ENCODE measurements at regions not wholly inside any gene's neighbourhood (a gene's known extent, or its start where the extent isn't known, plus 50 kb on each side); places are given as distances from the start of the nearest gene placed in this dataset.
"Not testable (repeated sequence)": the region's sequence is repeated elsewhere in the genome, so short reads cannot be mapped to it uniquely, and the experiment has no call there.

DNA sequence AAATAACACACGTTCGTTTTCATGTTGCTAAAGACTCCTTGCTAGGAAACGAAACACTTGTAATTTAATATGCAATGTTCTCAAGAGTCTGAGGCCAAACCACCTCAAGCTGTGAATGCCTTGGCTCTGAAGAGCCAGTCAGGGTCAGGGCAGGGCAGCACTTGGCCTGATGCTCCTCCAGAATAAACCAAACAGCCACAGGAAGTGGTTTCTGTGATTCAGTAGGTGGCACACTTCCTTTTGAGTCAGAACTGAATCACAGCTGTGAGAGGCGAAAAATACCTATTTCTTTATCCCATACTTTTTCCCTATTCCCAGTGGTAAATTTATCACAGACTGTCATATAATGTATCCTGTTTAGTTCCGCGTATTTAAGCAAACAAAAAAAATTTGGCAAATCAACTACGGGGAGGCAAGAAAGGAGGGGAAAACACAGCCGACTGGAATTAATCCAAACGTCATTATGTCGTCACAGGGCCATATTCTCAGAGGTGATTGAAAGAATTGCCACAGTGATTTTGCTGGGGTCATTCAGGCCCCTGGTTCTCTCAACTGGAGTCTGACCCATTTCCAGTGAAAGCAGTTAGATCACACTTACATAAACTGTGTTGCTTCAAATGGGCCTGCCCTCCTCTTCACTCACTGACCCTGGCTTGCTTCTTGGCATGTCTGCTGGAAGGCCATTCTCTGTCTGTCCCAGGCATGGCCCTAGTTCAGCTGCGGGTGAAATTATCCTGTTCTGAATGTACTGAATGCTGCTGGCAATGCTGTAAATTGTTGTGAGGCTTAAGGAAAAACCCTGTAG is 71.2 kb downstream of the ARRDC3 start:
- no peaks in the 10 kb centered on the region for H3K36me3 ChIP-seq (ENCODE audit: control insufficient read depth, insufficient read depth, low read length)
- Mint-ChIP-seq H3K27me3 (ENCODE audit: insufficient read depth) (no peaks in the 10 kb centered on the region), H3K36me3 (ENCODE audit: low read depth) (no peaks in the 10 kb centered on the region), H3K27ac (peak overlapping the region; percentile 64), H3K9me3 (no peaks in the 10 kb centered on the region), H3K4me3 (no peak overlapping the region), H3K4me1 (peaks cover 25% of the 10 kb centered on the region)
- H3K4me1 ChIP-seq (ENCODE audit: control insufficient read depth, insufficient read depth, low read length), result peaks cover 10% of the 10 kb centered on the region
- no peak for DNase-seq
- no peak overlapping the region for H3K9ac ChIP-seq (ENCODE audit: extremely low read depth, low read length, poor library complexity, severe bottlenecking)
- no peak overlapping the region for H3K4me3 ChIP-seq (ENCODE audit: low read length)
- WGBS, 2 experiments (ENCODE audit: insufficient coverage in 1 of 2, insufficient read length in 1 of 2), result 82 to 92% methylated on average over 10 to 11 of the region's 11 CpGs
- no peaks in the 10 kb centered on the region for H3K27me3 ChIP-seq (ENCODE audit: control insufficient read depth, insufficient read depth, low read length, poor library complexity, severe bottlenecking)
- TF ChIP-seq, protein P1, sequence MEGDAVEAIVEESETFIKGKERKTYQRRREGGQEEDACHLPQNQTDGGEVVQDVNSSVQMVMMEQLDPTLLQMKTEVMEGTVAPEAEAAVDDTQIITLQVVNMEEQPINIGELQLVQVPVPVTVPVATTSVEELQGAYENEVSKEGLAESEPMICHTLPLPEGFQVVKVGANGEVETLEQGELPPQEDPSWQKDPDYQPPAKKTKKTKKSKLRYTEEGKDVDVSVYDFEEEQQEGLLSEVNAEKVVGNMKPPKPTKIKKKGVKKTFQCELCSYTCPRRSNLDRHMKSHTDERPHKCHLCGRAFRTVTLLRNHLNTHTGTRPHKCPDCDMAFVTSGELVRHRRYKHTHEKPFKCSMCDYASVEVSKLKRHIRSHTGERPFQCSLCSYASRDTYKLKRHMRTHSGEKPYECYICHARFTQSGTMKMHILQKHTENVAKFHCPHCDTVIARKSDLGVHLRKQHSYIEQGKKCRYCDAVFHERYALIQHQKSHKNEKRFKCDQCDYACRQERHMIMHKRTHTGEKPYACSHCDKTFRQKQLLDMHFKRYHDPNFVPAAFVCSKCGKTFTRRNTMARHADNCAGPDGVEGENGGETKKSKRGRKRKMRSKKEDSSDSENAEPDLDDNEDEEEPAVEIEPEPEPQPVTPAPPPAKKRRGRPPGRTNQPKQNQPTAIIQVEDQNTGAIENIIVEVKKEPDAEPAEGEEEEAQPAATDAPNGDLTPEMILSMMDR (conservative IDR thresholded peaks at IDR 0.05), result peak; percentile 36
- H3K9me3 ChIP-seq (ENCODE audit: control insufficient read depth, low read length), result no peaks in the 10 kb centered on the region
- no peak overlapping the region for H3K27ac ChIP-seq (ENCODE audit: low read depth, low read length)

GRCh38 chr5:91311168-91311696 is 71.9 kb downstream of the ARRDC3 start:
- 83 to 94% methylated on average over 3 to 5 of the region's 5 CpGs for WGBS, 2 experiments (ENCODE audit: insufficient coverage in 1 of 2, insufficient read length in 1 of 2)
- no peaks in the 10 kb centered on the region for H3K9me3 Mint-ChIP-seq
- TF ChIP-seq, protein P1 (conservative IDR thresholded peaks at IDR 0.05), result no peak
- no peaks in the 10 kb centered on the region for H3K27me3 ChIP-seq (ENCODE audit: control insufficient read depth, insufficient read depth, low read length, poor library complexity, severe bottlenecking)
- no peak overlapping the region for H3K27ac Mint-ChIP-seq
- H3K4me3 Mint-ChIP-seq, result no peak overlapping the region
- no peak overlapping the region for H3K27ac ChIP-seq (ENCODE audit: low read depth, low read length)
- no peaks in the 10 kb centered on the region for H3K9me3 ChIP-seq (ENCODE audit: control insufficient read depth, low read length)
- H3K36me3 ChIP-seq (ENCODE audit: control insufficient read depth, insufficient read depth, low read length), result no peaks in the 10 kb centered on the region
- H3K36me3 Mint-ChIP-seq (ENCODE audit: low read depth), result no peaks in the 10 kb centered on the region
- H3K9ac ChIP-seq (ENCODE audit: extremely low read depth, low read length, poor library complexity, severe bottlenecking), result no peak overlapping the region
- H3K4me3 ChIP-seq (ENCODE audit: low read length), result no peak overlapping the region
- no peak for DNase-seq
- H3K4me1 ChIP-seq (ENCODE audit: control insufficient read depth, insufficient read depth, low read length), result peaks cover 13% of the 10 kb centered on the region
- no peaks in the 10 kb centered on the region for H3K27me3 Mint-ChIP-seq (ENCODE audit: insufficient read depth)
- peaks cover 27% of the 10 kb centered on the region for H3K4me1 Mint-ChIP-seq

GRCh38 chr5:91308157-91308556 is 75.0 kb downstream of the ARRDC3 start:
- not testable (repeated sequence) for H3K27ac Mint-ChIP-seq; H3K36me3 Mint-ChIP-seq (ENCODE audit: low read depth)

More at GRCh38 chr5:91308157-91308556, 75.0 kb downstream of the ARRDC3 start:
- H3K27me3 Mint-ChIP-seq (ENCODE audit: insufficient read depth); H3K4me1 ChIP-seq (ENCODE audit: control insufficient read depth, insufficient read depth, low read length); H3K9ac ChIP-seq (ENCODE audit: extremely low read depth, low read length, poor library complexity, severe bottlenecking); H3K36me3 ChIP-seq (ENCODE audit: control insufficient read depth, insufficient read depth, low read length); DNase-seq; H3K4me3 ChIP-seq (ENCODE audit: low read length); H3K27ac ChIP-seq (ENCODE audit: low read depth, low read length); H3K9me3 Mint-ChIP-seq; H3K9me3 ChIP-seq (ENCODE audit: control insufficient read depth, low read length); H3K27me3 ChIP-seq (ENCODE audit: control insufficient read depth, insufficient read depth, low read length, poor library complexity, severe bottlenecking); H3K4me3 Mint-ChIP-seq: not testable (repeated sequence)
- H3K4me1 Mint-ChIP-seq, result peaks cover 19% of the 10 kb centered on the region
- WGBS, 2 experiments (ENCODE audit: insufficient coverage in 1 of 2, insufficient read length in 1 of 2), result 92 to 97% methylated on average over 5 of the region's 5 CpGs

All from endodermal cell (in vitro differentiated cells).